Caco-2 (cell line): ENCODE measurements at regions not wholly inside any gene's neighbourhood (a gene's known extent, or its start where the extent isn't known, plus 50 kb on each side); places are given as distances from the start of the nearest gene placed in this dataset.

ENCODE experiments used
- BruUV-seq: library from RNA; stranded (reverse); fragments of 400-500 nt; replicated peaks from 2 replicates; lab custom pipeline; 2021; lab: Mats Ljungman, UMichigan
- CTCF ChIA-PET: fragments of 300-600 bp; sonication (Branson Sonifier 250); formaldehyde crosslinking; loops from one replicate; lab custom pipeline; 2022; ENCODE audit warnings: antibody characterized with exemption; lab: Charles Lee
- POLR2A ChIA-PET: fragments of 300-600 bp; sonication (Branson Sonifier 250); formaldehyde crosslinking; loops from one replicate; lab custom pipeline; 2022; ENCODE audit warnings: antibody characterized with exemption; lab: Charles Lee
- DNase-seq, 2 experiments: peaks; one replicate each; pipeline versions ENCODE4 v3.0.0 to v3.0.0-alpha.2; 2020 to 2022
- H3K27me3 ChIP-seq: replicated peaks from 2 replicates; pipeline ENCODE4 v1.6.0; 2011; ENCODE audit warnings: low read length; ENCODE audit not compliant: control insufficient read depth, insufficient read depth
- H3K36me3 ChIP-seq: 2 replicates; pipeline ENCODE4 v1.5.1; 2011; ENCODE audit warnings: low read length; ENCODE audit not compliant: control insufficient read depth, insufficient read depth
- H3K4me1 ChIP-seq: fragments of 250-450 bp; sonication (Bioruptor Pico); 2 replicates; pipeline ENCODE4 v1.5.1; 2020; ENCODE audit warnings: mild to moderate bottlenecking
- H3K4me3 ChIP-seq: 2 replicates; pipeline ENCODE4 v1.5.1; 2011; ENCODE audit warnings: low read depth, mild to moderate bottlenecking, control low read depth, low read length
- H3K9me3 ChIP-seq: fragments of 250-450 bp; sonication (Bioruptor Pico); 2 replicates; pipeline ENCODE4 v1.5.1; 2020; ENCODE audit warnings: mild to moderate bottlenecking, moderate library complexity
- H3K27ac Mint-ChIP-seq: one replicate; pipeline ENCODE4 v1.8.0; 2022; ENCODE audit warnings: mixed read lengths; ENCODE audit not compliant: unreplicated experiment
- H3K27me3 Mint-ChIP-seq: one replicate; pipeline ENCODE4 v1.8.0; 2022; ENCODE audit warnings: mixed read lengths; ENCODE audit not compliant: insufficient read depth, unreplicated experiment
- H3K36me3 Mint-ChIP-seq: one replicate; pipeline ENCODE4 v1.8.0; 2022; ENCODE audit warnings: mild to moderate bottlenecking, mixed read lengths; ENCODE audit not compliant: insufficient read depth, unreplicated experiment
- H3K4me1 Mint-ChIP-seq: one replicate; pipeline ENCODE4 v1.8.0; 2022; ENCODE audit warnings: low read depth, mixed read lengths; ENCODE audit not compliant: unreplicated experiment
- H3K4me3 Mint-ChIP-seq: one replicate; pipeline ENCODE4 v1.8.0; 2022; ENCODE audit warnings: mild to moderate bottlenecking, moderate library complexity, mixed read lengths; ENCODE audit not compliant: unreplicated experiment
- H3K9me3 Mint-ChIP-seq: one replicate; pipeline ENCODE4 v1.8.0; 2022; ENCODE audit warnings: mixed read lengths; ENCODE audit not compliant: unreplicated experiment
- CTCF ChIP-seq, 2 experiments: fragments of 200-600 bp in 1 of 2; IDR thresholded peaks; 1 replicate in 1 of 2; 2 replicates in 1 of 2; pipeline versions ENCODE4 v1.5.1 to v1.8.0; 2011 to 2022; ENCODE audit warnings: antibody characterized with exemption in 1 of 2, control low read depth in 1 of 2, inconsistent platforms in 1 of 2, low read depth in 1 of 2, low read length in 1 of 2, mild to moderate bottlenecking in 1 of 2, moderate library complexity in 1 of 2; ENCODE audit not compliant: insufficient read depth in 1 of 2, severe bottlenecking in 1 of 2, unreplicated experiment in 1 of 2
- intact Hi-C: fragments of 100-400 bp; cut with micrococcal nuclease; formaldehyde crosslinking; loops from one replicate; pipeline ENCODE4 v1.10.0; 2022; ENCODE audit not compliant: unreplicated experiment

GRCh38 chr18:35817604-35818352, 154.7 kb upstream of the RMP24 start:
- no peak for TF ChIP-seq CTCF (IDR thresholded peaks at IDR 0.05; ENCODE audit: insufficient read depth in 1 of 2, low read depth in 1 of 2, low read length in 1 of 2, severe bottlenecking in 1 of 2, unreplicated experiment in 1 of 2)
- no peaks in the 10 kb centered on the region for H3K4me1 ChIP-seq
- intact Hi-C loops = no loop called here
- no TSS peak for BruUV-seq
- H3K4me3 ChIP-seq = no peak overlapping the region
- Mint-ChIP-seq H3K27me3 (no peaks in the 10 kb centered on the region), H3K4me1 (no peaks in the 10 kb centered on the region), H3K9me3 (no peaks in the 10 kb centered on the region), H3K4me3 (no peak overlapping the region), H3K36me3 (no peaks in the 10 kb centered on the region), H3K27ac (no peak overlapping the region)
- ChIA-PET CTCF (no interaction called here), POLR2A (no interaction called here)
- H3K9me3 ChIP-seq = no peaks in the 10 kb centered on the region
- no peaks in the 10 kb centered on the region for H3K36me3 ChIP-seq
- no peaks in the 10 kb centered on the region for H3K27me3 ChIP-seq
- no peak for DNase-seq

- H3K4me3 Mint-ChIP-seq = no peak overlapping the region
- intact Hi-C loops = no loop called here
- H3K27me3 Mint-ChIP-seq = no peaks in the 10 kb centered on the region
- no peaks in the 10 kb centered on the region for H3K36me3 ChIP-seq
- H3K36me3 Mint-ChIP-seq = no peaks in the 10 kb centered on the region
- no peak for DNase-seq
- POLR2A ChIA-PET = no interaction called here
- H3K4me3 ChIP-seq = no peak overlapping the region
- no peak overlapping the region for H3K27ac Mint-ChIP-seq
- H3K4me1 Mint-ChIP-seq = no peaks in the 10 kb centered on the region
- H3K4me1 ChIP-seq = no peaks in the 10 kb centered on the region
- no peaks in the 10 kb centered on the region for H3K9me3 ChIP-seq
- no peaks in the 10 kb centered on the region for H3K27me3 ChIP-seq
- no TSS peak for BruUV-seq
- no peak for TF ChIP-seq CTCF (IDR thresholded peaks at IDR 0.05; ENCODE audit: insufficient read depth in 1 of 2, low read depth in 1 of 2, low read length in 1 of 2, severe bottlenecking in 1 of 2, unreplicated experiment in 1 of 2)
- no peaks in the 10 kb centered on the region for H3K9me3 Mint-ChIP-seq
- CTCF ChIA-PET = no interaction called here
Measured at GRCh38 chr18:35818353-35818667, 154.2 kb upstream of the RMP24 start.

- H3K27ac Mint-ChIP-seq = no peak overlapping the region
- CTCF ChIA-PET = no interaction called here
Measured at GRCh38 chr18:35822413-35822812, 150.1 kb upstream of the RMP24 start.

More at GRCh38 chr18:35822413-35822812, 150.1 kb upstream of the RMP24 start:
- Mint-ChIP-seq H3K9me3 (no peaks in the 10 kb centered on the region), H3K4me3 (no peak overlapping the region), H3K4me1 (no peaks in the 10 kb centered on the region), H3K36me3 (no peaks in the 10 kb centered on the region), H3K27me3 (no peaks in the 10 kb centered on the region)
- TF ChIP-seq CTCF (IDR thresholded peaks at IDR 0.05; ENCODE audit: insufficient read depth in 1 of 2, low read depth in 1 of 2, low read length in 1 of 2, severe bottlenecking in 1 of 2, unreplicated experiment in 1 of 2) = no peak
- no TSS peak for BruUV-seq
- no peaks in the 10 kb centered on the region for H3K9me3 ChIP-seq
- intact Hi-C loops = no loop called here
- POLR2A ChIA-PET = no interaction called here
- no peaks in the 10 kb centered on the region for H3K27me3 ChIP-seq
- H3K4me3 ChIP-seq = no peak overlapping the region
- no peak for DNase-seq
- H3K4me1 ChIP-seq = no peaks in the 10 kb centered on the region
- H3K36me3 ChIP-seq = no peaks in the 10 kb centered on the region
